ENCODE measurements at regions not wholly inside any gene's neighbourhood (a gene's known extent, or its start where the extent isn't known, plus 50 kb on each side); places are given as distances from the start of the nearest gene placed in this dataset.

DNA sequence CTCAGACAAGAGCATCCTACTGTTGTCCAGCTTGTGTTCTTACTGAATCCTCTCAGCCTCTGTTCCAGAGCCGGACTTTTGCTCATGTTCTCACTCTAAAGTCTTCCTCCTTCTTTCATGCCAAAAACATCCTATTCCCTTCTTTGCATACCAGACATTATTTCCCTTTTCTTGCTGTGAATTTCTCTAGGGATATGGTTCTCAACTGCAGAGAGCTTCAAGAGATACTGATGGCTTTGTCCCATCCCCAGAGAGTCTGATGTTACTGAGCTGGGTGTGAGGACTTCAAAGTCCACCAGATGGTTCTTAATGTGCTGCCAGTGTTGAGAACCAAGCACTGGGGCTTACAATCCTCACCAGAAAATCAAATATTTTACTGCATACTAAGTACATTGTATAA lies 98.6 kb upstream of the FER start:
- FAIRE-seq, result no peak

DNA sequence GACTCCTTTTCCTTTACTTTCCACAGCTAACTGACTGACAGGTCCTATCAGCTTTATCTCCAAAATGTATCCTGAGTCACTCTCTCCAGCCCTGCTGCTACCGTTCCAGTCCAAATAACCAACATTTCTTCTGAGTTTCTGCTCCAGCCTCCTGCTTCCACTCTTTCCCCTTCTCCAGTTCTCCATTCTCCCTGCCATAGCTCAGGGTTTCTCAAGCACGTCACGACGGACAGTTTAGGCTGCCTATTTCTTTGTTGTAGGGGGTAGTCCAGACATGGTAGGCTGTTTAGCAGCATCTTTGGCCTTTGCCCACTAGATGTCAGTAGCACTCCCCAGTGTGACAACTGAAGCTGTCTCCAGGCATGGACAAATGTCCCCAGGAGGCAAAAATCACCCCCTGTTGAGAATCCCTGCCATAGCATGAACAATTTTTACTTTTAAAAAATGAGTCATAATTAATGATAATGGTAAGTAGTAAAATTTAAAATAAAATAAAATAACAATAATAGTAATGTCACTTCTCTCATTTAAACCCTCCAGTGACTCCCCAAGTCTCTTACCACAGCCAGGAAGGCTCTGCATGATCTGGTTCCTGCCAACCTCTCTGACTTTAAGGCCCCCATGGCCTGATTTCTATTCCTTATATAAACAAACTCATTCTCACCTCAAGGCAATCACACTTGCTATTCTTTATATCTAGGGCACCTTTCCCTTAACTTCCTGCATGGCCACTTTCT lies 105.4 kb upstream of the FER start:
- no peak for FAIRE-seq

DNA sequence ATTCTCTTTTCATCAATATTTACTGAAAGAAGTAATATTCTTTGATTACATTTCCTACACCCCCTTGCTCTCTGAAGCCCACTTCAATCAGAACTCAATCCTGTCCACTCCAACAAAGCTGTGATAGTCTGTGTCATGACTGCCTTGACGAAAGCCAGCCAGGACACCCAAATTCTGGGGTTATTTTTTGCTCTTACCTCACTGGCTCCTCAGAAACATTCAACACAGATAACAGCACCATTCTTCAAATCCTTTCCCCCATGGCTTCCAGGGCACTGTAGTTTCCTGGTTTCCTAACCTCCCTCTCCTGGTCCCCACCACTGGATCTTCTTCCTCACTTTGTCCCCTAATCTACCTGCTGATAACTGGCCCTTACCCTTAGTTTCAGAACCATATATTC lies 106.1 kb upstream of the FER start:
- FAIRE-seq, result no peak

DNA sequence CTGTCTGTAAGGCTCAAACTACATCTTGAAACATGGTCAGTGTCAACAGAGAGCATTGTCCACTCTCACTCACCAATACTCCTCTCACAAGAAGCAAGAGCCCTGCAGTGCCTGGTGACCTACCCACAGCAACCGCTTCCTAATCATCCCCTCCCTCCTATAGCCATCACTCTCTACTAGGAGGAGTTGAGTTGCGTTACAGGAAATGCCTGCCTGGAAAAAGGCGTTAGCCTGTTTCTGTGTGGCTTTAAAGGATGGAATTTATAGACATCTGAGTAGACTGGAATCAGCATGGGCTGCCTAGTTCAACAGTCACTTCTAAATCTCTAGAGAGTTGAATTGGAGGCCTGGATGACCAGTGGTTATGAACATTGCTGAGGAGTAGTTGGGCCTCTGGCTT lies 108.3 kb upstream of the FER start:
- FAIRE-seq, result no peak

DNA sequence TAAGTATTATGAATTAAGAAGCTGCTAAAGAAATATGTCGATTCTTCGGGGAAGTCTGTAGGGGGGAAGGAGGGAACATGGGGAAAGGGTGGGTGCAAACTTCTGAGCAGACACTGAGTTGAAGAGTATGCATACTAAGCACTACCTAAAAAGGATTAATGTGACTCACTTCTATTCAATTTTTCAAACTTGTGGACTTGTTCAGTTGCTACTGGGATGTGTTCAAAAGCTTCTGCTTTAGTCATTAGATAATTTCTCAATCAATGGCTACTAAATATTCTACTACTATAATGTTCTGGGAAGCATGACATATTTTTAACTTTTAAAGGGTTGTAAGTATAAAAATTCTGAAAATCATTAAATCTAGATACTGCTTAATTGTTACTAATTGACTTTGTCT lies 109.7 kb upstream of the FER start:
- no peak for FAIRE-seq

DNA sequence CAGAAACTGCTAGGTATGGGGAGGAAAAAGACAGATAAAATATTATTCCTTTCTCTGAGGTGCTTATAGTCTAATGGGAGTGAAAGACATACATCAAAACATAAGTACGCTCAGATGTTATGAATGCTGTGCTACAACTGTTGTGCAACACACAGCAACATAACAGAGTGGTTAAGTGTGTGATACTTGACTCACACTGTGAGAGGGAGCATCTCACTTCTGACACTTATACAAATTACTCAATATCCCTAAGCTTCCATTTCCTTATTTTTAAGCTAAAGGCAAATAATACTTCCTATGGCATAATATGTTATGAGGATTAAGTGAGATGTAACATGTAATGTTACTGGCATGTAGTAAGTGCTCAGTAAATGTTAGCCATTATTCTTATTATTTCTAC lies 110.6 kb upstream of the FER start:
- FAIRE-seq, result no peak

DNA sequence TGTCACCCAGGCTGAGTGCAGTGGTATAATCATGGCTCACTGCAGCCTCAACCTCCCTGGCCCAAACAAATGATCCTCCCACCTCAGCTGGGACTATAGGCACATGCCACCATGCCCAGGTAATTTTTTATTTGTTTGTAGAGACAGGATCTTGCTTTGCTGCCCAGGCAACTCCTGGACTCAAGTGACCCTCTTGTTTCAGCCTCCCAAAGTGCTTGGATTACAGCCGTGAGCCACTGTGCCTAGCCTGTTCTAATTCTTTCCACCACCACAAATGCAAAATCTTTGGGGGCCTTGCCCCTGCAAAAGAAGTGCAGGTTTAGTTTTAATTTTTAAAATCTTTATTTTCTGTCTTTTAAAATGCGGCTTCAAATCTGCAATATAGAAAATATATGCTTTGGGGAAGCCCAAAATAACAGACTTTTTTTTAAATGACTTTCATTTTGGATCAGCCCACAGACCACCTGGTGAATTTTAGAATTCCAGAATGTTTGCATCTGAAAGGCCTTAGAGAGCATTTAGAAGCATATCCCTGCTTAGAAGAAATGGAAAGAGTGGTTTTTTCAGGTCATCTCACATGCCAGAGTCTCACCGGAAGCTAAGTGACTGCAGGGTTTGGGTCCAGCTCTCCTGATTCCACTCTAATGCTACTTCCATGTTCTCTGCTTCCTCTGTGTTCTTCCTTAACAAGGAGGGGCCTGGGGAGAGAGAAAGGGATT lies 111.4 kb upstream of the FER start:
- no peak for FAIRE-seq

DNA sequence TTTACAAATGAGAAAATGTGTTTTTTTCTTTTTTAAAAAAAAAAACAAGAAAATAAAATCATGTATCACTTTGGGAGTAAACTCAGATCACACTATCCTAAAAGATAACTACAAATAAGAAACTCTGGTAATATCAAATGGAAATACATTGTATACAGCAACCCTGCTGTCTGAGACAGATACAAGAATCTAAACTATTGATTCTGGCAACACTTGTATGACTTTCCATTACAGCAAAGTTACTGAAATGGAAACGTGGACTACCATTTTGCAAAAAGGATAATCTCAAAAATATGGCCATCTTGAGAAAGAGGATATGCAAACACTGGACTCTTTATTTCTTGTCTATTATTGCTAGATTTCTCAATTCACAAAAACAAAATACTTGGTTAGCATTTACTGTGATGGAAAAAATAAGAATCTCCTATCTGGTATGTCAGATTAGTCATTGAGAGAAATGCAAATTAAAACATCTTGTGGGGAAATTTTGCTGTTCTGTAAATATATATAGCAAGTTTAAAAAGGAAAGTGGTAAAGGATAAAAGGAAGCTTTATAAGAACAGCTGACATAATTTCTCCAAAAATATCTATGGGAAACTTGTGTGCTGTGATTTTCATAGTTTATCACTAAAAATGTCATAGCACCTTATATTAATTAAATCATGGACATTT lies 112.9 kb upstream of the FER start:
- FAIRE-seq, result no peak

DNA sequence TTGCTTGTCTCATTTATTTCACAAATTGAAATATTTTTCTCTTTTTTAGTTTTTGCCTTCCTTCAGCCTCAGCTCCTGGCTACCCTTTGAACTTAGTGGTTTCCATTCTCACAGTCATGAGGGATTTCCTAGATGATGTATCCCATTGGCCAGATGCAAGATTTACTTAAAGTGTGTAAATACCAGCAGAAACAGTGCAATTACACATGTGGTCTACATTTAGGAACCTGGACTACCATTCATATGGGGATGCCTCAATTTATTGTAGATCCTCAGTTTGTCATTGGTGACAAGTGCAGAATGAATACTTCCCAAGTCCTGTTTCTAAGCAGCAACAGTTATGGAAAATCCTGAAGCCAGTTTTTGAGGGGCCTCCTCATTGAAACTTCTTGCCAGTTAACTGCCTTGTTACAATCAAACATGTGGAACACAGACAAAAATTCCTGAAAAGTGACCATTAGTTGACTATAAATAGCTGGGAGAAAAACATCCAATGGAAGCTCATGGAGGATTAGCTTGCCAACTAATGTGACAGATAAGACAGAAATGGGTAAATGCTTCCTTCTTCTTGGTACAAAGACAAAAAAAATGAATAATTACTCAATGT lies 113.6 kb upstream of the FER start:
- no peak for FAIRE-seq

DNA sequence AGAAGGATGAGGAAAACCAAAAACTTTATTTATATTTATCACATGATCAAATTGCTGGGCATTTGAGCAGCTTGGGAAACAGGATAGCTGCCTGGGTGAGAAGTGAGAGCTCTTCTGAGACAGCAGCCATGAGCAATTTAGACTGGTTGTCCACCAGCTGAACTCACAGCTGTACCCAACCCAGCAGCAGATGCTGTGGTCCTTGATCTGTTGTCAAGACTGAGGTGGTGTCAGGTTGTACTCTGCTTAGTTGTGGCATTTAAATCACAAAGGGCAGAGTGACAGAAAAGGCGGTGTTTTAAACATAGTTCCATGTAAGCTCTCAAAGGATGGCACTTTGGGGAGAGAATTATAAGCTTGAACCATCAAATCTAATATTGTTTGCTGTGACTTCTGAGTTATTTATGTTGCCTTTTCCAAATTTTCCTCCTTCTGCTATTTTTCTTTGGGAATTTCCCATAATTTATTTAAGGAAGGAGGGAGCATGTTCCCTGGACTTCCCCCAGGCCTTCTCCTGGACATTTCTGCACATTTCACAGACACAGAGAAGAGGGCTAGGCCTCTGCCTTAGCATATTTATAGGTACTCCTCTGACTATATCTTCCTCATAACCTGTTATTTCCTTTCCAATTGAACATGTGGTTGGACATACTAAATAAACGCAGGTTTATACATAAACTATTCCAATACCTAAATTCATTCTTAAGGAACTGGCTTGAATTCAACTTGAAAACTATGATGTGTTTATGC lies 117.7 kb upstream of the FER start:
- FAIRE-seq, result no peak

DNA sequence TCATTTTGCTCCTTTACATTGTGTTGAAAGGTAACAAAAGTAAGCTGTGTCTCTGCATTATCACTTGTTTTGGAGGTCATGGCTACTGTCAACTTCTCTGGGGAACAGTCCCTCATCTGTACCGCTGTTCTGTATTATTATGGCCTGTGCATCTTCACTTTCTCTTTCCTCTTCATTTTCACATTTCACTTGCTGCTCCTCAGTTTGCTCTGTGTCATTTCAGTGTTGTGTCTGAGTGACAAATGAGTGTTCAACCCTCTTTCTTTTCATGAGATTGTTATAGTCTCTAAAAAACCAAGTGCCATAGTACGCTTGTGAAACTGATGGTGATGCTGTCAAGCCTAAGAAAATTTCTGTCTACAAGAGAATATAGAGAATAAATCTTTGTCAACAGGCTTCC lies 122.0 kb upstream of the FER start:
- no peak for FAIRE-seq

DNA sequence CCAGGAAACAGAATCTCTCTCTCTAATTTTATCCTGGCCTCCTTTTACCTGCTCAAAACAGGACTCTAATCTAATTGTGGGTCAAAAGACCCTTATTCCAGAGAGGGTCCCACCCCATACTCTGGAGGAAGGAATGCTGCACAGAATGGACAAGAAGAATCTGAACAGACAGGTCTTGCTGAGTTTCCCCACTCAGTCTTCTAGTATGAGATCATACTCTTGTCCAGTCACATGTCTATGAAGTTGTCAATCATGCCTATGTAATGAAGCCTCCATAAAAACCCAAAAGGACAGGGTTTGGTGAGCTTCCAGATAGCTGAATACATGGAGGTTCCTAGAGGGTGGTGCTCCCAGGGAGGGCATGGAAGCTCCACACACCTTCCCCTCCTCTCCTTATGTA lies 123.9 kb upstream of the FER start:
- no peak for FAIRE-seq

DNA sequence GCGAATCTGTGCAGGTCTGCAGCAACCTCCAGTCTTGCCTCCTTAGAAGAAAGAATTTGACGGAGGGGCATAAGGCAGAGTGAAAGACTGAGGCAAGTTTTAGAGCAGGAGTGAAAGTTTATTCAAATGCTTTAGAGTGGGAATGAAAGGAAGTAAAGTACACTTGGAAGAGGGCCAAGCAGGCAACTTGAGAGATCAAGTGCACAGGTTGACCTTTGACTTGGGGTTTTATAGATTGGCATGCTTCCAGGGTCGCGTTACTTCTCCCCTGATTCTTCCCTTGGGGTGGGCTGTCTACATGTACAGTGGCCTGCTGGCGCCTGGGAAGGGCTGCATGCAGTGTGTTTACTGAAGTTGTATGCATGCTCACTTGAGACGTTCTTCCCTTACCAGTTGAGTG lies 127.2 kb upstream of the FER start:
- FAIRE-seq, result no peak

DNA sequence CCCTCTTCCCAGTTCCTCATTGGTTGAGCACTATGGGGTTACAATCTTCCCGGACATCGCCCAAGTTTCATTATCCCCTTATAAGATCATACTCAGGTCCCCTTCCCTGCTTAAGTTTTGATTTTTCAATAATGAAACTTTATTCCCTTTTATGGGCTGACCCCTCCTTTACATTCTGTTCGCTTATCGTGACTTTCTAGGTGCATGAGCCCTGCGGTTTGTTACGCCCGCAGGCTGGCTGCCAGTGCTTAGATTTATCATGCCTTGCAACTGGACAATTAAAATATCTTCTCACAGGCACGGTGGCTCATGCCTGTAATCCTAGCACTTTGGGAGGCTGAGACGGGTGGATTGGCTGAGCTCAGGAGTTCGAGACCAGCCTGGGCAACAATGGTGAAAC lies 127.9 kb upstream of the FER start:
- FAIRE-seq, result no peak

DNA sequence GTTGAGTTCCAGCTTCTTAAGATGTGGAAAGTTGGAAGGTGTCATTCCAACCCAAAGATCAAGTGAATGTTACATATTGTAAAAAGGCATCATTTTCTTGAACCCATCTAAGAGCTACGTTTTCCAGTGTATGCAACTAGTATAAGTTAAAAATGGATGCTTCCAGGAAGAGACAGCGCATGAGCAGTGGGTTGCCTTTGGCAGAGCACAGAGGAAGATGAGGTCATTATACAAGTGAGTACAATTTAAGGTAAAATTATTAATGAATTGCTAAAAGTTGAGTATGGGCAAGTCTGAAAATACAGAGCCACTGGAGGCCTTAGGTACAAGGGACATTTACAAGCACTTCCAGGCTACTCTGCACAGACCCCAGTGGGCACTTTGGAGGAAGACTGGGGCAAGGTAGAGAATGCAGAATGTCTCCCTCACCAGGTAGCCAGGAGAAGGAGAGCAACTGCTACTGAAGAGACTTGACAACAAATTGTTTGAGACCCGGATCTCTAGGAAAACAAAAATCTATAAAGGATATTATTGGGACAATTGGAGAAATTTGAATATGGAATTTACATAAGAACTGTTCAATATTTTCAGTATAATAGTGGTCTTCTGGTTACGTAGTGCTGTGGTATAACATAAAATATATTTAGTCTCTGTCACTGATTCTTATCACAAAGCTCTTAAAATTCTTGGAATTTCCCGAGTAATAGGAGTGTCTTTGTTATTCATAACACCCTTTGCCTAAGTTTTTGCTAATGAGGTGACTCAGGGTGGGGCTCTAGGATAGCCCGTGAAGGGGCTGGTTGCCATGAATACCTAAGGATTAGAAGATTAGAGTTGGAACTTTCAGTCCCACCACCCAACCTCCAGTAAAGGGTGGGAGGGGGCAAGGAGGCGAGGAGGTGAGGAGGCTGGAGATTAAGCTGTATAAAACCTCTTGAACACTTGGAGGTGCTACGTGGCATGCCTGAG lies 129.9 kb upstream of the FER start:
- FAIRE-seq, result no peak

DNA sequence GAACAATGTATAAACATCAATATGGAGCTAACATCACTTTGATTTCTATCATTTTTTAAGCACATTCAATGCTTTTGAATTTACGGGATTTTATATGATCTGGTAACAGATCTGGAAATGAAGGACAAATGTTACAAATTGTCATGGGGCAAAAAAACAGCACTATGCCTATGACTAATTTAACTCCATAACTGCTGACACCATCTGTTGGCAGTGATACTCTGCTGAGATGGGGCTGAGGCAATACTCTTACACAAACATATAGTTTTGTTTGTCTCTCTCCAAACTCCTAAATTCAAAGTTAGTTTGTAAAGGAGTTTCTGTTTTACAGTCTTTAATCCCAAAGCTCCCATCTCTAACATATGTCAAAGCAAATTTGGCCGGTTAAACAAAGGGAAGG lies 132.5 kb upstream of the FER start:
- FAIRE-seq, result no peak

DNA sequence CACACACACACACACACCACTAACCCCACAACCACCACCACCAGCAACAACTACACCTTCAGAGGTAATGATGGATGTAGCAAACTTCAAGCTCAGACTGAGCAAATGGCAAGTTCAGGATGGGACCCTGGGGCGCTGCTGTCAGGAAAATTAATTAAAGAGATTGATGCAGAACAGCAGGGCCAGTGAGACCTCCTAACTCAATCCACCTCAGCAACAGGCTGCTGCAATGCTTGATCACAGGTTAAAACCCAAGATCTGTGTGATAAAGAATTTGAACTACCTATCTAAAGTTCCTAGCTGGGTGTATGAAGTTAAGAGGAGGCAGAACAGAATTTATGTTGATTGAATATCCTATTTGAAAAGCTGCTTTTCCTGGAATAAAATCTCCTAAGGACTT lies 140.3 kb upstream of the FER start:
- FAIRE-seq, result no peak

DNA sequence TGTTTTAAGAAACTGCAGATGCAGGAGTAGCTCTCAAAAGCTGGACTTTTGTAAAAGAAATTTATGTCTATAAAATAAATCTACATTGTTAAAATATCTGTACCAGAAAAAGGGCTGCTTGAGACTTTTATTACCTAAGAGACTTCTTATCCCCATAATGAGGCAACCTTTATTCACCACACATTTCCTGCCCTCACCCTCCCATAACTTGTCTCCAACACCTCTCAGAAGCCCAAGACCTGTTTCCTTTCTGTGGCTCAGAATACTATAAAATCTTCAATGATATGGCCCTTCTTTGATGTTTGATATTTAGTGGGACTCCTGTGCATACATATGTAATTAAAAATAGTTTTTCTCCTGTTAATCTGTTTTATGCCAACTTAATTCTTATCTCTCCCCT lies 141.5 kb upstream of the FER start:
- no peak for FAIRE-seq

DNA sequence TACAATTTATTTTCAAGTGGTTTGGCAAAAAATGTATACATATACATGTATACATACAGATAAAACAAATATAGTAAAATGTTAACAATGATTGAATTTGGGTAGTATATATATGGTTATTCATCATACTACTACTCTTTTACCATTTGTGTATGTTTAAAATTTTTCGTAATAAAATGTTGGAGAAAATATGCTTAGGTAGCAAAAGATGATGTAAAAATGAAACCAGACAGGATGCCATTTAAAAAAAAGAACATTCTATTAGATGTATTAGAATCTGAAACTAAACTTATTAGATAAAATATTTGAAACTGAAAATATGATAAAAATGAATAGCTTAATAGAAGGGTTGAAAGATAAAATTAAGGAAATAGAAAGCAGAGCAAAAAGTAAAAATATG lies 144.9 kb upstream of the FER start:
- peak; percentile 76 for FAIRE-seq

DNA sequence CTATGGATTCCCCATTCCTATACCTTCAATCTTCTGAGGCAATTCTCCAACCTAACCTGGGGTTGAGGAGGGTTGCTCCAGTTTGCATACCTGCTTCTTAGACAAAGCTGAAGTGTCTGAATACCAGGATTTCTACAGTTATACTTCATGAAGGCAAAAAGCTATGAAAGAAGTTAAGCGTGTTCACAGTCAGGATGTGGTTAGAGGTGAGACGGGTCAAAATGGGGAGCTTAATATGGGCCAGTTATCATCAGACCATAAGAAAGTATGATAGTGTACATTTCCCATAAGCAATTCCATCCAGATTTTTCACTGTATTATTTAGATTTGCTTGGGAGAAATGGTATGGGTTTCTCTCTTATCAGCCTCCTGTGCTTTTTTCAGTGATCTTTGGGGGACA lies 156.9 kb upstream of the FER start:
- FAIRE-seq, result no peak

DNA sequence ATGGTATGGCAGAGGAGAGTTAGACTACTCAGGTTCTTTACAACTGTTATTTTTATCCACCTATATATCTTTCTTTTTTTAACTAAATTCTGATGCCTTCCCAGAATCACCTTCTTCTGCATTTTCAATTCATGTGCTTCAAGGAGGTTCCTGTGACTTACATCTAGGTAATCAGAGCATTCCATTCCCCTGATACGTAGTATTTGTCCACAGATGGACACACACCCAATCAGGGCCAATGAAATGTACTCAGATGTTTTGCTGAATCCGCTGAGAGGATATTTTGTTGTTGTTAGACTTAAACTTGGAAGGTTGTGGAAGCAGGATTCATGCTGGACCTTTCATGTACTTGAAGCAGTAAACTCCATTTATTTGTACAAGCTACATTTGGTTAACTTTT lies 159.4 kb upstream of the FER start:
- no peak for FAIRE-seq

DNA sequence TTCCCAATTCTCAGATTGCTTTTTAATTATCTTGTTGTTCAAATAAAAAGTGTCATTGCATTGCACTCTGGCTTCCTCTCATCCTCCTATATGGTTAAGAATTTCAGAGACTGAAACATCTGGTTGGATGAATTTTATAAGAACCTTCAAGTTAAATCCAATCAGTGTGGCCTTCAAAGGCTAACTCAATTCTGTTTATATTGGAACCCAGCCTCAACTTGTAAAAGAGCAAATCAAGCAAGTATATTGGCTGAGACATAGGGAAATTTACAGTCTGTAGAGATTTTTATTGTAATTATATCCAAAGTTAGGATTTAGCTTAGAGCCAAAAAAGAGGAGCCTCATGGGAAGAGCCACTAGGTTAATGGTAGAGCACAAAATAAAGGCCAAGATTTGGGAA lies 159.9 kb upstream of the FER start:
- FAIRE-seq, result no peak
